Liver (tissue), 8 donors: ENCODE measurements at regions not wholly inside any gene's neighbourhood (a gene's known extent, or its start where the extent isn't known, plus 50 kb on each side); places are given as distances from the start of the nearest gene placed in this dataset.

Source experiments
- DNase-seq: peaks from one replicate; pipeline ENCODE4 v3.0.0-alpha.2; 2017; ENCODE audit warnings: low spot score
- H3K27ac ChIP-seq, 2 donors: one replicate each; pipeline ENCODE4 v1.7.0; 2013; ENCODE audit warnings: inconsistent platforms in 2 of 2, low read length in 2 of 2, control low read depth in 1 of 2, low read depth in 1 of 2, mild to moderate bottlenecking in 1 of 2
- H3K27me3 ChIP-seq, 4 donors: one replicate each; pipeline versions ENCODE4 v1.6.1 to v1.7.0; 2013; ENCODE audit warnings: low read length in 3 of 4, inconsistent platforms in 1 of 4, mild to moderate bottlenecking in 1 of 4, moderate library complexity in 1 of 4; ENCODE audit not compliant: control insufficient read depth in 4 of 4, insufficient read depth in 4 of 4
- H3K36me3 ChIP-seq, 4 donors: one replicate each; pipeline versions ENCODE4 v1.6.1 to v1.7.0; 2013; ENCODE audit warnings: low read length in 3 of 4, mild to moderate bottlenecking in 3 of 4, low read depth in 1 of 4, moderate library complexity in 1 of 4; ENCODE audit not compliant: control insufficient read depth in 4 of 4, insufficient read depth in 3 of 4
- H3K4me1 ChIP-seq, 4 donors: one replicate each; pipeline versions ENCODE4 v1.6.1 to v1.7.0; 2013; ENCODE audit warnings: low read length in 3 of 4, mild to moderate bottlenecking in 3 of 4, moderate library complexity in 1 of 4; ENCODE audit not compliant: control insufficient read depth in 4 of 4, insufficient read depth in 4 of 4
- H3K4me3 ChIP-seq, 3 donors: one replicate each; pipeline versions ENCODE4 v1.6.1 to v1.7.0; 2013; ENCODE audit warnings: low read length in 3 of 3, control low read depth in 1 of 3, low read depth in 1 of 3, mild to moderate bottlenecking in 1 of 3
- H3K9ac ChIP-seq, 2 donors: one replicate each; pipeline ENCODE4 v1.7.0; 2013; ENCODE audit warnings: low read length in 2 of 2, mild to moderate bottlenecking in 2 of 2, moderate library complexity in 2 of 2, control low read depth in 1 of 2, low read depth in 1 of 2
- H3K9me3 ChIP-seq, 4 donors: one replicate each; pipeline versions ENCODE4 v1.6.1 to v1.7.0; 2013; ENCODE audit warnings: low read length in 3 of 4; ENCODE audit not compliant: control insufficient read depth in 4 of 4
- ATF3 ChIP-seq: IDR thresholded peaks from 2 replicates; pipeline ENCODE4 v1.6.1; 2016; ENCODE audit warnings: antibody characterized with exemption
- CTCF ChIP-seq: fragments of 150-350 bp; IDR thresholded peaks from 2 replicates; pipeline ENCODE4 v1.5.1; 2017; ENCODE audit warnings: improper control_type of control experiment, low read depth, low read length; ENCODE audit not compliant: missing input control
- EGR1 ChIP-seq, 2 donors: IDR thresholded peaks; 2 replicates each; pipeline ENCODE4 v1.6.1; 2016 to 2018; ENCODE audit warnings: antibody characterized with exemption in 2 of 2, low read depth in 2 of 2
- FOXA1 ChIP-seq: IDR thresholded peaks from 2 replicates; pipeline ENCODE4 v1.6.1; 2016; ENCODE audit warnings: antibody characterized with exemption
- FOXA2 ChIP-seq: IDR thresholded peaks from 2 replicates; pipeline ENCODE4 v1.6.1; 2016; ENCODE audit warnings: antibody characterized with exemption
- GABPA ChIP-seq, 2 donors: IDR thresholded peaks in 1 of 2; conservative IDR thresholded peaks in 1 of 2; 2 replicates each; pipeline ENCODE4 v1.6.1; 2016; ENCODE audit warnings: antibody characterized with exemption in 2 of 2, mild to moderate bottlenecking in 1 of 2, moderate library complexity in 1 of 2
- HNF4A ChIP-seq, 2 donors: conservative IDR thresholded peaks; 2 replicates each; pipeline ENCODE4 v1.6.1; 2016; ENCODE audit warnings: antibody characterized with exemption in 2 of 2, mild to moderate bottlenecking in 2 of 2
- HNF4G ChIP-seq: IDR thresholded peaks from 2 replicates; pipeline ENCODE4 v1.6.1; 2016; ENCODE audit warnings: antibody characterized with exemption
- JUND ChIP-seq, 2 donors: IDR thresholded peaks; 2 replicates each; pipeline ENCODE4 v1.6.1; 2016; ENCODE audit warnings: antibody characterized with exemption in 2 of 2
- MAX ChIP-seq: IDR thresholded peaks from 2 replicates; pipeline ENCODE4 v1.6.1; 2016; ENCODE audit warnings: antibody characterized with exemption
- NR2F2 ChIP-seq: IDR thresholded peaks from 2 replicates; pipeline ENCODE4 v1.6.1; 2016; ENCODE audit warnings: antibody characterized with exemption
- RAD21 ChIP-seq, 2 donors: IDR thresholded peaks; 2 replicates each; pipeline ENCODE4 v1.6.1; 2016; ENCODE audit warnings: antibody characterized with exemption in 2 of 2, mild to moderate bottlenecking in 2 of 2
- REST ChIP-seq: IDR thresholded peaks from 2 replicates; pipeline ENCODE4 v1.6.1; 2016; ENCODE audit warnings: antibody characterized with exemption, mild to moderate bottlenecking
- RXRA ChIP-seq, 2 donors: IDR thresholded peaks; 2 replicates each; pipeline ENCODE4 v1.6.1; 2017 to 2018; ENCODE audit warnings: antibody characterized with exemption in 2 of 2, mild to moderate bottlenecking in 1 of 2
- SP1 ChIP-seq: IDR thresholded peaks from 2 replicates; pipeline ENCODE4 v1.6.1; 2018; ENCODE audit warnings: antibody characterized with exemption, mild to moderate bottlenecking
- TAF1 ChIP-seq: conservative IDR thresholded peaks from 2 replicates; pipeline ENCODE4 v1.6.1; 2016; ENCODE audit warnings: antibody characterized with exemption, mild to moderate bottlenecking
- YY1 ChIP-seq: IDR thresholded peaks from 2 replicates; pipeline ENCODE4 v1.6.1; 2016; ENCODE audit warnings: antibody characterized with exemption, mild to moderate bottlenecking
- WGBS: extraction: QIAGEN DNeasy Blood & Tissue Kit; methylation state at CpG from one replicate; pipeline ENCODE4 v1.1.7; 2013; 5-methylcytosine and 5-hydroxymethylcytosine counted together
- TF ChIP-seq, protein P1 (sequence below): IDR thresholded peaks from 2 replicates; pipeline ENCODE4 v1.6.1; 2016; ENCODE audit warnings: antibody characterized with exemption
- donor health status: healthy.
- donor health status: healthy.
- donor health status: healthy.
- donor health status: healthy.
- donor health status: healthy.

DNA sequence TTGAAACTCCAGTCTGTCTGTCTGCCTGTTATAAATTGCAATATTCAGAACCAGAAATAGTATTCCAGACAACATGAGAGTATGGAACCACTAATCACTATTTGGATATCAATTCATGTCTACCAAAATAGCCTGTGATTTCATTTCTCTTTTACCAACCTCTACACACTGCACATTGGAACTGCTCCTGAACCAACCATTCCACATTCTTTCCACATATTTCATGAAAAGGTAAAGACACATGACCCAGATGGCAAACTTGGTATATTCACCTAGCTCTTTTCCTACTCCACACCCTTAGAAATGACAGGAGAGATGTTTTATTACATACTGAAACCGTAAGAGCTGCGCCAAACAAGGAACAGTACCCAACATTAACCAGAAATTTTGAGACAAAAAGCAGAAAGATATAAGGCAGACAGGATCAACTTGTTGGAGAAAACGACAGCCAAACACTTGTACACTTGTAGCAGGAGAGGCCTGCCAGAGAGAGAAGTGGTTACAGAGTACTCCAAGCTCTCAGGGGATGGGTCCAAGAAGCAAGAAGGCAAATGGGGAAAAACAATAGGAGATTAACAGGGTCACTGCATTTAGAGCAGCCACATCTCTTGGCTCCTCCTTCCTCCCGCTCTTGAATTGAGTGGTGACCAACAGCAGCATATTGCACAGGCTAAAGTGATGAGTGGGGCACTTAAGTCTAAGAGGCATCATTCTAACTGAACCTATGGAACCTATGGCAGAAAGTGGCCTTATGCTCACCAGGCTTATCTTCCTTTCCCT is 148.7 kb downstream of the SETD4 start:
- Histone ChIP-seq H3K9me3 (no peaks in the 10 kb centered on the region), H3K27me3 (no peaks in the 10 kb centered on the region), H3K4me1 (no peaks in the 10 kb centered on the region), H3K4me3 (no peak overlapping the region), H3K27ac (no peak overlapping the region), H3K9ac (no peak overlapping the region), H3K36me3 (no peaks in the 10 kb centered on the region)
- TF ChIP-seq, protein P1, sequence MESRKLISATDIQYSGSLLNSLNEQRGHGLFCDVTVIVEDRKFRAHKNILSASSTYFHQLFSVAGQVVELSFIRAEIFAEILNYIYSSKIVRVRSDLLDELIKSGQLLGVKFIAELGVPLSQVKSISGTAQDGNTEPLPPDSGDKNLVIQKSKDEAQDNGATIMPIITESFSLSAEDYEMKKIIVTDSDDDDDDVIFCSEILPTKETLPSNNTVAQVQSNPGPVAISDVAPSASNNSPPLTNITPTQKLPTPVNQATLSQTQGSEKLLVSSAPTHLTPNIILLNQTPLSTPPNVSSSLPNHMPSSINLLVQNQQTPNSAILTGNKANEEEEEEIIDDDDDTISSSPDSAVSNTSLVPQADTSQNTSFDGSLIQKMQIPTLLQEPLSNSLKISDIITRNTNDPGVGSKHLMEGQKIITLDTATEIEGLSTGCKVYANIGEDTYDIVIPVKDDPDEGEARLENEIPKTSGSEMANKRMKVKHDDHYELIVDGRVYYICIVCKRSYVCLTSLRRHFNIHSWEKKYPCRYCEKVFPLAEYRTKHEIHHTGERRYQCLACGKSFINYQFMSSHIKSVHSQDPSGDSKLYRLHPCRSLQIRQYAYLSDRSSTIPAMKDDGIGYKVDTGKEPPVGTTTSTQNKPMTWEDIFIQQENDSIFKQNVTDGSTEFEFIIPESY, result no peak
- TF ChIP-seq RAD21 (IDR thresholded peaks at IDR 0.05), result no peak
- no peak for TF ChIP-seq YY1
- TF ChIP-seq REST, result no peak
- no peak for TF ChIP-seq RXRA (IDR thresholded peaks at IDR 0.05)
- no peak for TF ChIP-seq SP1
- no peak for TF ChIP-seq MAX
- no peak for TF ChIP-seq FOXA1
- TF ChIP-seq GABPA (IDR thresholded peaks at IDR 0.05 in 1 of 2, conservative IDR thresholded peaks at IDR 0.05 in 1 of 2), result no peak
- TF ChIP-seq TAF1, result no peak
- TF ChIP-seq NR2F2, result no peak
- TF ChIP-seq ATF3, result no peak
- no peak for TF ChIP-seq HNF4A (conservative IDR thresholded peaks at IDR 0.05)
- no peak for TF ChIP-seq EGR1 (IDR thresholded peaks at IDR 0.05; ENCODE audit: low read depth in 2 of 2)
- no peak for TF ChIP-seq JUND (IDR thresholded peaks at IDR 0.05)
- TF ChIP-seq HNF4G, result no peak
- TF ChIP-seq CTCF, result no peak
- no peak for TF ChIP-seq FOXA2
- no peak for DNase-seq
- 77% methylated on average over 4 of the region's 4 CpGs for WGBS
